ENCODE measurements at regions not wholly inside any gene's neighbourhood (a gene's known extent, or its start where the extent isn't known, plus 50 kb on each side); places are given as distances from the start of the nearest gene placed in this dataset.

DNA sequence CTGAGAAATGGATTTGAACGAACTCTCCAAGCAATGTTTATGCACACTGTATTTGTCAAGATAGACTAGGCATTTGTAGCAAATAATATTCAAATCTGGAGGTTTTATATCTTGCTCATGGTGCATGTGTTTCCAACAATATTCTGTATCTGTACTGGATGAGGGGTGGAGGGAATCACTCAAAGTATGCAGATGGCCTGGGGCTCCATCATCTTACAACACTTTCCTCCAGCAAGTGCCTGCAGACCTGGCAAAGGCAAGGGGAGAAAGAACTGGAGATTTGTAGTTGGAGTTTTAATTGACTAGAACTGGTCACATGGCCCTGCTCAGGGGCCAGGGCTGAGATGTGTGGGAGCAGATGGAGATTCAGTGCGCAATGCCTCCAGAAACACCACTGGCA lies 309.0 kb downstream of the PLK2 start:
- H3K4me3 Mint-ChIP-seq (ENCODE audit: unreplicated experiment): no peak overlapping the region
- ChIA-PET POLR2A (no interaction called here), CTCF (no interaction called here)
- Histone ChIP-seq H3K9me3 (no peaks in the 10 kb centered on the region), H3K36me3 (ENCODE audit: control insufficient read depth, insufficient read depth, low read length) (no peaks in the 10 kb centered on the region), H3K27me3 (replicated peaks; ENCODE audit: control insufficient read depth, insufficient read depth, low read length) (no peaks in the 10 kb centered on the region), H3K4me1 (no peaks in the 10 kb centered on the region), H3K4me3 (ENCODE audit: low read depth, low read length) (no peak overlapping the region)
- intact Hi-C loops (cut with micrococcal nuclease; ENCODE audit: unreplicated experiment): no loop called here
- no TSS peak for BruUV-seq (replicated peaks)
- no peak for DNase-seq
- H3K36me3 Mint-ChIP-seq (ENCODE audit: insufficient read depth, unreplicated experiment): no peaks in the 10 kb centered on the region
- no peaks in the 10 kb centered on the region for H3K27me3 Mint-ChIP-seq (ENCODE audit: insufficient read depth, unreplicated experiment)
- no peaks in the 10 kb centered on the region for H3K9me3 Mint-ChIP-seq (ENCODE audit: unreplicated experiment)
- H3K27ac Mint-ChIP-seq (ENCODE audit: unreplicated experiment): no peak overlapping the region
- TF ChIP-seq, protein P1, sequence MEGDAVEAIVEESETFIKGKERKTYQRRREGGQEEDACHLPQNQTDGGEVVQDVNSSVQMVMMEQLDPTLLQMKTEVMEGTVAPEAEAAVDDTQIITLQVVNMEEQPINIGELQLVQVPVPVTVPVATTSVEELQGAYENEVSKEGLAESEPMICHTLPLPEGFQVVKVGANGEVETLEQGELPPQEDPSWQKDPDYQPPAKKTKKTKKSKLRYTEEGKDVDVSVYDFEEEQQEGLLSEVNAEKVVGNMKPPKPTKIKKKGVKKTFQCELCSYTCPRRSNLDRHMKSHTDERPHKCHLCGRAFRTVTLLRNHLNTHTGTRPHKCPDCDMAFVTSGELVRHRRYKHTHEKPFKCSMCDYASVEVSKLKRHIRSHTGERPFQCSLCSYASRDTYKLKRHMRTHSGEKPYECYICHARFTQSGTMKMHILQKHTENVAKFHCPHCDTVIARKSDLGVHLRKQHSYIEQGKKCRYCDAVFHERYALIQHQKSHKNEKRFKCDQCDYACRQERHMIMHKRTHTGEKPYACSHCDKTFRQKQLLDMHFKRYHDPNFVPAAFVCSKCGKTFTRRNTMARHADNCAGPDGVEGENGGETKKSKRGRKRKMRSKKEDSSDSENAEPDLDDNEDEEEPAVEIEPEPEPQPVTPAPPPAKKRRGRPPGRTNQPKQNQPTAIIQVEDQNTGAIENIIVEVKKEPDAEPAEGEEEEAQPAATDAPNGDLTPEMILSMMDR (IDR thresholded peaks at IDR 0.05; ENCODE audit: insufficient read depth in 1 of 2, low read depth in 1 of 2, low read length in 1 of 2, severe bottlenecking in 1 of 2, unreplicated experiment in 1 of 2): no peak
- H3K4me1 Mint-ChIP-seq (ENCODE audit: low read depth, unreplicated experiment): no peaks in the 10 kb centered on the region

DNA sequence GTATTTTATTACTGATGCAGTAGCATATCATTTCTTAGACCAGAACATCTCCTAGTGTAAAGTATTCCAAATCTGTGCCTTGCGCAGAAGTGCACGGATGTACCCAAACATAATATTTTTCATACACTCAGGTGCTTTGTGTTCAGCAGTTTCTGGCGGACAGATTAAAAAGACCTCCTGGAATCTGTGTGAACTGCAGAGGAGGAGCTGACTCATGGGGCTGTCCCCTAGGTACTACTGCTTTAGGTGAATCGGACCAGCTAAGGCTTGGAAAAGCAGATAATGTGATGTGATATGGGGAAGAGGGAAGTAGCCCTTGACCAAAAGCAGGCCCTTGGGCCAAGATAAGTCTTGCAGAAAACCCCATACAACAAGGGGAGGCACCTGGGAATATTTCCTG lies 310.1 kb downstream of the PLK2 start:
- CTCF ChIA-PET: no interaction called here
- Mint-ChIP-seq H3K27me3 (ENCODE audit: insufficient read depth, unreplicated experiment) (no peaks in the 10 kb centered on the region), H3K9me3 (ENCODE audit: unreplicated experiment) (no peaks in the 10 kb centered on the region), H3K4me1 (ENCODE audit: low read depth, unreplicated experiment) (no peaks in the 10 kb centered on the region), H3K4me3 (ENCODE audit: unreplicated experiment) (no peak overlapping the region), H3K27ac (ENCODE audit: unreplicated experiment) (no peak overlapping the region), H3K36me3 (ENCODE audit: insufficient read depth, unreplicated experiment) (no peaks in the 10 kb centered on the region)
- no peaks in the 10 kb centered on the region for H3K27me3 ChIP-seq (replicated peaks; ENCODE audit: control insufficient read depth, insufficient read depth, low read length)
- TF ChIP-seq, protein P1 (IDR thresholded peaks at IDR 0.05; ENCODE audit: insufficient read depth in 1 of 2, low read depth in 1 of 2, low read length in 1 of 2, severe bottlenecking in 1 of 2, unreplicated experiment in 1 of 2): no peak
- no TSS peak for BruUV-seq (replicated peaks)
- DNase-seq: no peak
- no peak overlapping the region for H3K4me3 ChIP-seq (ENCODE audit: low read depth, low read length)
- H3K4me1 ChIP-seq: no peaks in the 10 kb centered on the region
- POLR2A ChIA-PET: no interaction called here
- intact Hi-C loops (cut with micrococcal nuclease; ENCODE audit: unreplicated experiment): no loop called here
- H3K9me3 ChIP-seq: no peaks in the 10 kb centered on the region
- no peaks in the 10 kb centered on the region for H3K36me3 ChIP-seq (ENCODE audit: control insufficient read depth, insufficient read depth, low read length)

DNA sequence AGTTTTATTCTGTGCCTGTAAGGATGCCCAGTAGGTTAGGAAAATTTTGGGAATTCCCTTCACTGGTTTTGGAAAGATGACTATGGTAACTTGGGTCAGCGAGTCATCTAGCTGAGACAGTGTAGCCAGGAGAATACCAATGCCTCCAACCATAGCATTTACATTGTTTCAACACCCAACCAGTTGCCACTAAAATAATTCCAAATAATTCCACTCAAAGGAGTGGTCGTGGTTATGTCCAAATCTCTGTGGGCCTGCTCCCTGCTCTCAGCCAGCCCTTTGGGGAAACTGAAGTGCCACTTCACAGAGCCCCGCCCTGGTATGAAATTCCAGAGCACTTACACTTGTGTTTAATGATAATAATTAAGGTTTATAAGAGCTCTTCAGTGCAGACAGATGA lies 310.5 kb downstream of the PLK2 start:
- no peaks in the 10 kb centered on the region for H3K27me3 ChIP-seq (replicated peaks; ENCODE audit: control insufficient read depth, insufficient read depth, low read length)
- Mint-ChIP-seq H3K4me3 (ENCODE audit: unreplicated experiment) (no peak overlapping the region), H3K27me3 (ENCODE audit: insufficient read depth, unreplicated experiment) (no peaks in the 10 kb centered on the region), H3K9me3 (ENCODE audit: unreplicated experiment) (no peaks in the 10 kb centered on the region), H3K27ac (ENCODE audit: unreplicated experiment) (no peak overlapping the region), H3K36me3 (ENCODE audit: insufficient read depth, unreplicated experiment) (no peaks in the 10 kb centered on the region), H3K4me1 (ENCODE audit: low read depth, unreplicated experiment) (no peaks in the 10 kb centered on the region)
- H3K4me1 ChIP-seq: no peaks in the 10 kb centered on the region
- no peak overlapping the region for H3K4me3 ChIP-seq (ENCODE audit: low read depth, low read length)
- intact Hi-C loops (cut with micrococcal nuclease; ENCODE audit: unreplicated experiment): no loop called here
- ChIA-PET POLR2A (no interaction called here), CTCF (no interaction called here)
- DNase-seq: no peak
- H3K36me3 ChIP-seq (ENCODE audit: control insufficient read depth, insufficient read depth, low read length): no peaks in the 10 kb centered on the region
- H3K9me3 ChIP-seq: no peaks in the 10 kb centered on the region
- no TSS peak for BruUV-seq (replicated peaks)
- TF ChIP-seq, protein P1 (IDR thresholded peaks at IDR 0.05; ENCODE audit: insufficient read depth in 1 of 2, low read depth in 1 of 2, low read length in 1 of 2, severe bottlenecking in 1 of 2, unreplicated experiment in 1 of 2): no peak
